ENCODE measurements at regions not wholly inside any gene's neighbourhood (a gene's known extent, or its start where the extent isn't known, plus 50 kb on each side); places are given as distances from the start of the nearest gene placed in this dataset.

- H2BK5ac ChIP-seq (ENCODE audit: low read depth, low read length) = no peak overlapping the region
- H4K20me1 ChIP-seq (replicated peaks in 1 of 2; ENCODE audit: control insufficient read depth in 1 of 2, insufficient read depth in 2 of 2, low read length in 2 of 2) = peaks cover 2 to 11% of the 10 kb centered on the region in 2 experiments
- no peak overlapping the region for H2BK15ac ChIP-seq (ENCODE audit: low read length)
- no peak overlapping the region for H3K4me2 ChIP-seq (ENCODE audit: insufficient read depth in 1 of 2, low read depth in 2 of 2, low read length in 2 of 2)
- 86% methylated on average over 5 of the region's 5 CpGs; no CpG with 5 or more reads in 1 of the 2 experiments for WGBS, 2 experiments (ENCODE audit: extremely low coverage in 1 of 2, insufficient coverage in 1 of 2, insufficient read length in 1 of 2, insufficient replicate concordance in 2 of 2, low coverage in 1 of 2, low lambda C conversion rate in 2 of 2, missing lambda C conversion rate in 1 of 2)
- CTCF ChIA-PET (ENCODE audit: partially characterized antibody) = interaction anchor here (0.6 to 1.3 kb wide), 5 partner anchors 9 to 197 kb away, joined by 3 to 5 read pairs (median 4); no protein-coding TSS in a partner anchor
- H4K5ac ChIP-seq (ENCODE audit: insufficient read length, low read depth, low read length) = no peak overlapping the region
- H3K14ac ChIP-seq (ENCODE audit: insufficient read length) = no peak overlapping the region
- H3K23me2 ChIP-seq (ENCODE audit: low read depth, low read length) = peaks cover 4% of the 10 kb centered on the region; the same call in 1 of the 2 replicates
- no peak overlapping the region for H2BK20ac ChIP-seq (ENCODE audit: low read length)
- no peaks in the 10 kb centered on the region for H3K36me3 ChIP-seq (ENCODE audit: control insufficient read depth in 2 of 4, insufficient read depth in 4 of 4, low read length in 3 of 4)
- no peak overlapping the region for H3K23ac ChIP-seq (ENCODE audit: insufficient read length)
- POLR2A ChIA-PET (ENCODE audit: partially characterized antibody) = no interaction called here
- no peak overlapping the region for H4K8ac ChIP-seq (ENCODE audit: extremely low read depth, insufficient read depth, low read length)
- no peak overlapping the region for H3K18ac ChIP-seq (ENCODE audit: extremely low read depth, low read length)
- no peak overlapping the region for H2BK120ac ChIP-seq (replicated peaks; ENCODE audit: low read depth, low read length)
- no peak overlapping the region for H2BK12ac ChIP-seq (ENCODE audit: low read depth, low read length)
- H2AFZ ChIP-seq (ENCODE audit: low read length) = no peak overlapping the region
- H3K79me1 ChIP-seq (ENCODE audit: low read depth, low read length) = no peaks in the 10 kb centered on the region
- H3K27ac ChIP-seq (ENCODE audit: low read depth, low read length) = no peak overlapping the region
- no peak overlapping the region for H4K91ac ChIP-seq (replicated peaks; ENCODE audit: insufficient read length, low read length)
- no peaks in the 10 kb centered on the region for H3K9me3 ChIP-seq (ENCODE audit: insufficient read depth in 2 of 2, low read depth in 1 of 2, low read length in 1 of 2)
- H3K4ac ChIP-seq (replicated peaks; ENCODE audit: insufficient read length, low read depth, low read length) = no peak overlapping the region
- no peak for FAIRE-seq
- H3K79me2 ChIP-seq (ENCODE audit: control insufficient read depth in 1 of 2, insufficient read depth in 2 of 2, low read length in 2 of 2) = no peaks in the 10 kb centered on the region
- no peak for DNase-seq (ENCODE audit: low read depth in 1 of 2, low spot score in 2 of 2)
- peaks cover 0 to 44% (median 15%) of the 10 kb centered on the region in 4 experiments; a peak in 6 of 7 replicates for H3K27me3 ChIP-seq (replicated peaks in 1 of 4; ENCODE audit: control insufficient read depth in 3 of 4, extremely low read depth in 1 of 4, insufficient read depth in 3 of 4, low read length in 3 of 4)
- no peak overlapping the region for H2AK5ac ChIP-seq (ENCODE audit: low read depth, low read length)
- H3K56ac ChIP-seq (replicated peaks; ENCODE audit: insufficient read length, low read depth, low read length) = no peak overlapping the region
- no peaks in the 10 kb centered on the region for H3K4me1 ChIP-seq (replicated peaks in 1 of 4; ENCODE audit: control insufficient read depth in 3 of 4, insufficient read depth in 4 of 4, low read length in 3 of 4)
- no peak overlapping the region for H3K4me3 ChIP-seq (ENCODE audit: extremely low read depth in 1 of 4, insufficient read depth in 2 of 4, low read depth in 3 of 4, low read length in 4 of 4)
- no peak overlapping the region for H3K9ac ChIP-seq (replicated peaks in 1 of 4; ENCODE audit: extremely low read depth in 1 of 4, low read depth in 3 of 4, low read length in 3 of 4)
- TF ChIP-seq RAD21 (IDR thresholded peaks at IDR 0.05 in 1 of 2, conservative IDR thresholded peaks at IDR 0.05 in 1 of 2; ENCODE audit: low read depth in 2 of 2, low read length in 2 of 2) (no peak), RFX5 (IDR thresholded peaks at IDR 0.05; ENCODE audit: borderline replicate concordance, low read depth, low read length) (no peak), CTCF (IDR thresholded peaks at IDR 0.05; ENCODE audit: control extremely low read depth in 1 of 3, insufficient read depth in 1 of 3, low read depth in 1 of 3, low read length in 3 of 3) (no peak), CHD1 (IDR thresholded peaks at IDR 0.05; ENCODE audit: low read depth, low read length) (no peak), EP300 (IDR thresholded peaks at IDR 0.05; ENCODE audit: borderline replicate concordance in 1 of 2, low read depth in 2 of 2, low read length in 2 of 2) (no peak), CBX5 (IDR thresholded peaks at IDR 0.05; ENCODE audit: low read depth, low read length) (no peak), TAF1 (IDR thresholded peaks at IDR 0.05; ENCODE audit: low read depth, low read length) (no peak), YY1 (IDR thresholded peaks at IDR 0.05; ENCODE audit: low read depth, low read length) (no peak), FOSL1 (IDR thresholded peaks at IDR 0.05; ENCODE audit: insufficient read depth, low read depth, low read length) (no peak), POU5F1 (IDR thresholded peaks at IDR 0.05; ENCODE audit: low read depth, low read length) (no peak), GABPA (IDR thresholded peaks at IDR 0.05; ENCODE audit: borderline replicate concordance, insufficient read depth, low read length) (no peak), MAFK (IDR thresholded peaks at IDR 0.05; ENCODE audit: low read depth, low read length) (no peak)
These were observed 137.4 kb downstream of the INHBB start for GRCh38 chr2:120483355-120483754.
